ENCODE measurements at regions not wholly inside any gene's neighbourhood (a gene's known extent, or its start where the extent isn't known, plus 50 kb on each side); places are given as distances from the start of the nearest gene placed in this dataset.

DNA sequence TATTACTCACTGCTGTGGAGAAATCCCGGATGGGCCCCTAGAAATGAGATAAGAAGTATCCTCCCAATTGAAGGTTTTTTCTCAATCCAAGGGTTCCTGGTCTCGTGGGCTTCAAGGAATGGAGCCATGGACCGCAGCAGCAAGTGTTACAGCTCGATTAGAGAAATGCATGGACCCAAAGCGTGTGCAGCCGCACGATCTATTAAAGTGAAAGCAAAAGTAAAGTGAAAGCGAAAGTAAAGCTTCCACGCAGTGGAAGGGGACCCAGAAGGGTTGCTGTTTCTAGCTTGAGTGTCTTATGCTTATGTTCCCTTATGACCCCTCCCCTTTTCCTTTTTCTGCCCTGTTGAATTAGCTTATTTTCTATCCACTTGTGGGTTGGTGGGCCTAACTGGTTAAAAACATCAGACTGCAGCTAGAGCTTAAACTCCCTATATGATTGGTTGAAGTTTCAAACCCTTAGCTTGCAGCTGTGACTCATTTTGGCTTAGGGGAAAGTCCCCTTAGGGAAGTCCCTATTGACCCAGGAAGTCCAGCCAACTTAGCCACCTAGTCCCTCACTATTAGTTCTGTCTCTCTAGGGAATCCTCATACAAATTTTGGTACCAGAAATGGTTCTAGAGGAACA lies 1111.8 kb downstream of the TAF11L14 start:
- Histone ChIP-seq H3K4me3 (no peak overlapping the region), H3K9me3 (ENCODE audit: low read depth) (no peaks in the 10 kb centered on the region), H3K27ac (no peak overlapping the region), H3K4me1 (ENCODE audit: low read depth) (no peaks in the 10 kb centered on the region), H3K27me3 (no peaks in the 10 kb centered on the region), H3K36me3 (no peaks in the 10 kb centered on the region)
- TF ChIP-seq, protein P1, sequence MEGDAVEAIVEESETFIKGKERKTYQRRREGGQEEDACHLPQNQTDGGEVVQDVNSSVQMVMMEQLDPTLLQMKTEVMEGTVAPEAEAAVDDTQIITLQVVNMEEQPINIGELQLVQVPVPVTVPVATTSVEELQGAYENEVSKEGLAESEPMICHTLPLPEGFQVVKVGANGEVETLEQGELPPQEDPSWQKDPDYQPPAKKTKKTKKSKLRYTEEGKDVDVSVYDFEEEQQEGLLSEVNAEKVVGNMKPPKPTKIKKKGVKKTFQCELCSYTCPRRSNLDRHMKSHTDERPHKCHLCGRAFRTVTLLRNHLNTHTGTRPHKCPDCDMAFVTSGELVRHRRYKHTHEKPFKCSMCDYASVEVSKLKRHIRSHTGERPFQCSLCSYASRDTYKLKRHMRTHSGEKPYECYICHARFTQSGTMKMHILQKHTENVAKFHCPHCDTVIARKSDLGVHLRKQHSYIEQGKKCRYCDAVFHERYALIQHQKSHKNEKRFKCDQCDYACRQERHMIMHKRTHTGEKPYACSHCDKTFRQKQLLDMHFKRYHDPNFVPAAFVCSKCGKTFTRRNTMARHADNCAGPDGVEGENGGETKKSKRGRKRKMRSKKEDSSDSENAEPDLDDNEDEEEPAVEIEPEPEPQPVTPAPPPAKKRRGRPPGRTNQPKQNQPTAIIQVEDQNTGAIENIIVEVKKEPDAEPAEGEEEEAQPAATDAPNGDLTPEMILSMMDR (IDR thresholded peaks at IDR 0.05; ENCODE audit: low read depth, low read length), result no peak
- DNase-seq (ENCODE audit: low read depth in 1 of 2, low spot score in 1 of 2), result no peak

DNA sequence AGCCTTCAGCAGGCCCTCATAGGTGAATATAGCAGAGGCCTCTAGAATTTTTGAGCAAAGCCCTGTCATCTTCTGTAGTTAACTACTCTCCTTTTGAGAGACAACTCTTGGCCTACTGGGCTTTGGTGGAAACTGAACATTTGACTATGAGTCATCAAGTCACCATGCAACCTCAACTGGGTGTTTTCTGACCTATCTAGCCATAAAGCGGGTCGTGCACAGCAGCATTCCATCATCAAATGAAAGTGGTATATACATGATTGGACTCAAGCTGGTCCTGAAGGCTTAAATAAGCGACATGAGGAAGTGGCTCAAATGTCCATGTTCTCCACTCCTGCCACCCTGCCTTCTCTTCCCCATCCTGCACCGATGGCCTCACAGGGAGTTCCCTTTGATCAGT lies 1115.5 kb downstream of the TAF11L14 start:
- DNase-seq (ENCODE audit: low read depth in 1 of 2, low spot score in 1 of 2), result no peak
- H3K27me3 ChIP-seq, result no peaks in the 10 kb centered on the region
- H3K4me1 ChIP-seq (ENCODE audit: low read depth), result no peaks in the 10 kb centered on the region
- no peaks in the 10 kb centered on the region for H3K36me3 ChIP-seq
- no peaks in the 10 kb centered on the region for H3K9me3 ChIP-seq (ENCODE audit: low read depth)
- TF ChIP-seq, protein P1 (IDR thresholded peaks at IDR 0.05; ENCODE audit: low read depth, low read length), result no peak
- no peak overlapping the region for H3K27ac ChIP-seq
- no peak overlapping the region for H3K4me3 ChIP-seq

DNA sequence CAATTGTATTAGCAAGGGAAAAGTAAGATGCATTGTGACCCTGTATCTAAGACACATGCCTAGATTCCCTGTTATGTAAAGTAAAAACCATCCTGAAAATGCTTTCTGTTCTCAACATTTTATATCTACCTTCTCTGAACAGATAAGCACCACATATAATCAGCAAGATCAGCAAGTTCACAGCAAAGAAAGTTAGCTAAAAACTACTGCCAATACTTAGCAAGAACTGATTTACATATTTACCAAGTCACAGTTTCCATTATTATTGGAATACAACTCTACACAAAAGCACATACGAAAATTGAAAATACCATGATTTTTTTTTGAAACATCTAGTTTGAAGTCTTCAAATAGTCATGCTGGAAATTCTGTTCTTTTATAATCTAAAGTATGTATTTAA lies 1118.1 kb downstream of the TAF11L14 start:
- TF ChIP-seq, protein P1 (IDR thresholded peaks at IDR 0.05; ENCODE audit: low read depth, low read length), result no peak
- Histone ChIP-seq H3K27ac (no peak overlapping the region), H3K9me3 (ENCODE audit: low read depth) (no peaks in the 10 kb centered on the region), H3K4me3 (no peak overlapping the region), H3K4me1 (ENCODE audit: low read depth) (no peaks in the 10 kb centered on the region), H3K36me3 (no peaks in the 10 kb centered on the region), H3K27me3 (no peaks in the 10 kb centered on the region)
- no peak for DNase-seq (ENCODE audit: low read depth in 1 of 2, low spot score in 1 of 2)

DNA sequence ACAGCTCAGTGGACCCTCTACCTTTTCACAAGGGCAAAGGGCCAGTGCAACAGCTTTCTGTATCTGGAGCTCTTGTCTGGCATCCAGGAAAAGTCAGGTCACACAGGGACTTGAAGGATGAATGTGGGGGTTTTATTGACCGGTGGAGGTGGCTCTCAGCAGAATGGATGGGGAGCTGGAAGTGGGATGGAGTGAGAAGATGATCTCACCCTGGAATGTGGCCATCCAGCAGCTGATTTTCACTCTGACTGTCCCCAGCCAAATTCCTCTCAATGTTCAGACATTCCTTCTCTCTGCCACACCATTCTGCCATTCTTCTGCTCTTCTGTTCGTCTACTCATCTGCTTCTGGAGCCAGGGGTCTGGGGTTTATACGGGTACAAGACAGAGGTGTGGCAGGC lies 1119.9 kb downstream of the TAF11L14 start:
- Histone ChIP-seq H3K27ac (no peak overlapping the region), H3K36me3 (no peaks in the 10 kb centered on the region), H3K4me1 (ENCODE audit: low read depth) (no peaks in the 10 kb centered on the region), H3K27me3 (no peaks in the 10 kb centered on the region), H3K4me3 (no peak overlapping the region), H3K9me3 (ENCODE audit: low read depth) (no peaks in the 10 kb centered on the region)
- TF ChIP-seq, protein P1 (IDR thresholded peaks at IDR 0.05; ENCODE audit: low read depth, low read length), result no peak
- DNase-seq (ENCODE audit: low read depth in 1 of 2, low spot score in 1 of 2), result no peak

DNA sequence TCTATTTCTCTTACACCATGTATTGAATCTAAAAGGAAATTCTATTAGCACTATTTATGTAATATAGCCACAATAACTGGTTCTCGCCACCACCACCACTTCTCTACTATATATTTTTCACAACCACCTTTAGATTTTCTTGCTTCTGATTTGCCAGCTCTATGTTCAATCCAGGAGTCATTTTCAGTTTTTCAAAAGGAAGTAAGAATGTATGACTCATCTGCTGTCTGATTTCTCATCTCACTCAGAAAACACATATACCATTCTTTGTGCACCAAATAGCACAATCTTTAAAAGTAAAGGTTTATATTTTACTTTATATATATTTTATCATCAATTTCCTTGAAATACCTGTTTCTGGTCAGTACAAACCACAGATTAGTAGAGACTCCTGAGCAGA lies 1127.5 kb downstream of the TAF11L14 start:
- TF ChIP-seq, protein P1 (IDR thresholded peaks at IDR 0.05; ENCODE audit: low read depth, low read length), result no peak
- Histone ChIP-seq H3K36me3 (no peaks in the 10 kb centered on the region), H3K27ac (no peak overlapping the region), H3K9me3 (ENCODE audit: low read depth) (no peaks in the 10 kb centered on the region), H3K4me3 (no peak overlapping the region), H3K4me1 (ENCODE audit: low read depth) (no peaks in the 10 kb centered on the region), H3K27me3 (no peaks in the 10 kb centered on the region)
- no peak for DNase-seq (ENCODE audit: low read depth in 1 of 2, low spot score in 1 of 2)

All from cardiac muscle cell (in vitro differentiated cells and primary cell).